Glomerular visceral epithelial cell (primary cell): ENCODE measurements at regions not wholly inside any gene's neighbourhood (a gene's known extent, or its start where the extent isn't known, plus 50 kb on each side); places are given as distances from the start of the nearest gene placed in this dataset.

ENCODE experiments used
- DNase-seq: peaks from one replicate; pipeline ENCODE4 v3.0.0-alpha.2; 2016; ENCODE audit errors: extremely low spot score

- DNase-seq, result no peak
Observed at GRCh38 chr6:68391953-68392352, 243.1 kb upstream of the ADGRB3 start.

GRCh38 chr6:68372991-68373390 lies 262.1 kb upstream of the ADGRB3 start:
- DNase-seq, result no peak

- DNase-seq, result no peak
Observed at GRCh38 chr6:68368845-68369244, 266.2 kb upstream of the ADGRB3 start.

- no peak for DNase-seq
Observed at GRCh38 chr6:68364271-68364805, 270.7 kb upstream of the ADGRB3 start.

GRCh38 chr6:68343901-68344300 lies 291.2 kb upstream of the ADGRB3 start:
- DNase-seq, result peak; percentile 75

GRCh38 chr6:68342286-68342685 lies 292.8 kb upstream of the ADGRB3 start:
- no peak for DNase-seq

GRCh38 chr6:68339488-68340131 lies 295.5 kb upstream of the ADGRB3 start:
- no peak for DNase-seq

GRCh38 chr6:68333442-68333841 lies 301.6 kb upstream of the ADGRB3 start:
- no peak for DNase-seq

GRCh38 chr6:68328156-68328555 lies 306.9 kb upstream of the ADGRB3 start:
- DNase-seq, result no peak

- DNase-seq, result no peak
Observed at GRCh38 chr6:68326762-68327161, 308.3 kb upstream of the ADGRB3 start.

GRCh38 chr6:68317366-68317765 lies 317.7 kb upstream of the ADGRB3 start:
- DNase-seq, result no peak

- DNase-seq, result peak; percentile 6
Observed at GRCh38 chr6:68313911-68314310, 321.2 kb upstream of the ADGRB3 start.

- DNase-seq, result no peak
Observed at GRCh38 chr6:68307301-68307700, 327.8 kb upstream of the ADGRB3 start.

GRCh38 chr6:68296126-68296525 lies 339.0 kb upstream of the ADGRB3 start:
- DNase-seq, result no peak

- DNase-seq, result no peak
Observed at GRCh38 chr6:68282646-68283045, 352.4 kb upstream of the ADGRB3 start.

GRCh38 chr6:68279793-68280557 lies 355.1 kb upstream of the ADGRB3 start:
- DNase-seq, result peak; percentile 40

GRCh38 chr6:68273297-68273696 lies 361.8 kb upstream of the ADGRB3 start:
- no peak for DNase-seq

GRCh38 chr6:68256391-68256790 lies 378.7 kb upstream of the ADGRB3 start:
- no peak for DNase-seq

GRCh38 chr6:68252632-68253031 lies 382.4 kb upstream of the ADGRB3 start:
- no peak for DNase-seq

- DNase-seq, result no peak
Observed at GRCh38 chr6:68247782-68248181, 387.3 kb upstream of the ADGRB3 start.

GRCh38 chr6:68240726-68241125 lies 394.4 kb upstream of the ADGRB3 start:
- DNase-seq, result no peak

GRCh38 chr6:68239034-68239433 lies 396.0 kb upstream of the ADGRB3 start:
- no peak for DNase-seq

- peak; percentile 60 for DNase-seq
Observed at GRCh38 chr6:68238097-68238601, 396.9 kb upstream of the ADGRB3 start.
